Esophagus squamous epithelium (tissue), 5 donors: ENCODE measurements at regions not wholly inside any gene's neighbourhood (a gene's known extent, or its start where the extent isn't known, plus 50 kb on each side); places are given as distances from the start of the nearest gene placed in this dataset.
"Not testable (repeated sequence)": the region's sequence is repeated elsewhere in the genome, so short reads cannot be mapped to it uniquely, and the experiment has no call there.

Source experiments
- DNase-seq: peaks from one replicate; lab custom pipeline; 2025; lab: John Stamatoyannopoulos, UW
- H3K27ac ChIP-seq, 4 donors: fragments of 200-600 bp; sonication (generic); one replicate each; pipeline ENCODE4 v1.5.1; 2016 to 2019; ENCODE audit warnings: mild to moderate bottlenecking in 1 of 4
- H3K27me3 ChIP-seq, 4 donors: fragments of 200-600 bp; sonication (generic); 1 replicate in 3 of 4; 2 replicates in 1 of 4; pipeline versions ENCODE4 v1.5.1 to v1.6.0; 2017 to 2021; ENCODE audit warnings: antibody characterized with exemption in 1 of 4
- H3K36me3 ChIP-seq, 3 donors: fragments of 200-600 bp; sonication (generic); one replicate each; pipeline ENCODE4 v1.5.1; 2016 to 2019
- H3K4me1 ChIP-seq, 3 donors: fragments of 200-600 bp; sonication (generic); one replicate each; pipeline ENCODE4 v1.5.1; 2017 to 2019
- H3K4me3 ChIP-seq, 4 donors: fragments of 200-600 bp; sonication (generic); 1 replicate in 3 of 4; 2 replicates in 1 of 4; pipeline ENCODE4 v1.5.1; 2016 to 2019; ENCODE audit warnings: mild to moderate bottlenecking in 2 of 4, moderate library complexity in 1 of 4
- H3K9me3 ChIP-seq, 3 donors: fragments of 200-600 bp; sonication (generic); one replicate each; pipeline ENCODE4 v1.5.1; 2016 to 2019
- POLR2A ChIP-seq, 4 donors: fragments of 450-650 bp; IDR thresholded peaks; one replicate each; pipeline ENCODE4 v1.6.1; 2017; ENCODE audit warnings: antibody characterized with exemption in 4 of 4, mild to moderate bottlenecking in 4 of 4, moderate library complexity in 3 of 4
- WGBS, 2 donors: methylation state at CpG; one replicate each; pipeline ENCODE4 v1.1.5; 2018; 5-methylcytosine and 5-hydroxymethylcytosine counted together
- intact Hi-C: fragments of 100-400 bp; cut with DNase I; formaldehyde crosslinking; loops from one replicate; pipeline ENCODE4 v1.15.0; 2022
- TF ChIP-seq, protein P1 (sequence below), 6 experiments: fragments of 450-650 bp in 4 of 6; fragments of 200-600 bp in 2 of 6; sonication (generic) in 2 of 6; IDR thresholded peaks; one replicate each; pipeline ENCODE4 v1.5.1; 2016 to 2019; ENCODE audit warnings: antibody characterized with exemption in 6 of 6, mild to moderate bottlenecking in 4 of 6, moderate library complexity in 4 of 6
- donor health status: DM: yes; HTN: yes; CAD: no.

DNA sequence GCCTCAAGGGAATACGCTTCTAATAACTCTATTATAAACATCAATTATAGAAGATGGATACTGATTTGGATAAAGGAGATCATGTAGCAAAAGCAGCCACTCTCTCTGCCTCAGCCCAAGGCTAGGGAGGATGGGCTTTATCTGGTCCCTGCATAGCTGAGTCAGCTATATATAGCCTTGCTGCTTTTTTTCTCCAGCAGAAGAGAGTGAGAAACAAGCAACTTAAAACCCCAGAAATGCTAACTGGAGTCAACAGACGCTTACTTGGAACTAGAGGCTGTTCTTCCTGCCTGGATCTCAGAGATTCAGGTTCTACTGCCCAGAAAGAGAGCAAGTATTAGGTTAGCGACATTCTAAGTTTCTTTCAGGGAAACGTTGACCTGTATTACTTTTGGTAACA, 426.7 kb upstream of the KLHL29 start:
- intact Hi-C loops: no loop called here
- Histone ChIP-seq H3K36me3 (no peaks in the 10 kb centered on the region), H3K4me1 (no peaks in the 10 kb centered on the region), H3K4me3 (no peak overlapping the region), H3K9me3 (no peaks in the 10 kb centered on the region), H3K27ac (no peak overlapping the region), H3K27me3 (no peaks in the 10 kb centered on the region)
- 77 to 95% methylated on average over 4 of the region's 4 CpGs for WGBS, 2 donors
- no peak for DNase-seq
- TF ChIP-seq, protein P1, sequence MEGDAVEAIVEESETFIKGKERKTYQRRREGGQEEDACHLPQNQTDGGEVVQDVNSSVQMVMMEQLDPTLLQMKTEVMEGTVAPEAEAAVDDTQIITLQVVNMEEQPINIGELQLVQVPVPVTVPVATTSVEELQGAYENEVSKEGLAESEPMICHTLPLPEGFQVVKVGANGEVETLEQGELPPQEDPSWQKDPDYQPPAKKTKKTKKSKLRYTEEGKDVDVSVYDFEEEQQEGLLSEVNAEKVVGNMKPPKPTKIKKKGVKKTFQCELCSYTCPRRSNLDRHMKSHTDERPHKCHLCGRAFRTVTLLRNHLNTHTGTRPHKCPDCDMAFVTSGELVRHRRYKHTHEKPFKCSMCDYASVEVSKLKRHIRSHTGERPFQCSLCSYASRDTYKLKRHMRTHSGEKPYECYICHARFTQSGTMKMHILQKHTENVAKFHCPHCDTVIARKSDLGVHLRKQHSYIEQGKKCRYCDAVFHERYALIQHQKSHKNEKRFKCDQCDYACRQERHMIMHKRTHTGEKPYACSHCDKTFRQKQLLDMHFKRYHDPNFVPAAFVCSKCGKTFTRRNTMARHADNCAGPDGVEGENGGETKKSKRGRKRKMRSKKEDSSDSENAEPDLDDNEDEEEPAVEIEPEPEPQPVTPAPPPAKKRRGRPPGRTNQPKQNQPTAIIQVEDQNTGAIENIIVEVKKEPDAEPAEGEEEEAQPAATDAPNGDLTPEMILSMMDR (IDR thresholded peaks at IDR 0.05): no peak
- TF ChIP-seq POLR2A (IDR thresholded peaks at IDR 0.05): no peak

DNA sequence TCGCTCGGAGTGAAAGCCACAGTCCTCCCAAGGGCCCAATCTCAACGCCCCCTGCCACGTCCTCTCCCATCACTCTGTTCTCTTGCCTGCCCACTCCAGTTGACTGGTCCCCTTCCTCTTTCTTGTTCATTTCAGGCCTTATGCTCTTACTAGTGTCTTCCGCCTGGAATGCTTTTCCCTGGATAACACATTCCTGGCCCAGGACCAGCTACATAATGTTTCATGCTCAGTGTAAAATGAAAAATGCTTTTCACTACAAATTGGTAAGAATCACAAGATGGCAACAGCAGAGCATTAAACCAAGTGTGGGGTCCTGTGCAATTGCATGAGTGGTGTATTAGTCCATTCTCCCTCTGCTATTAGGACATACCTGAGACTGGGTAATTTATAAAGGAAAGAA, 417.2 kb upstream of the KLHL29 start:
- WGBS, 2 donors: 84 to 90% methylated on average over 5 of the region's 5 CpGs
- intact Hi-C loops: no loop called here
- DNase-seq: no peak
- Histone ChIP-seq H3K4me3 (no peak overlapping the region), H3K27ac (no peak overlapping the region), H3K9me3 (no peaks in the 10 kb centered on the region), H3K27me3 (no peaks in the 10 kb centered on the region), H3K36me3 (no peaks in the 10 kb centered on the region), H3K4me1 (no peaks in the 10 kb centered on the region)
- TF ChIP-seq, protein P1 (IDR thresholded peaks at IDR 0.05): no peak
- no peak for TF ChIP-seq POLR2A (IDR thresholded peaks at IDR 0.05)

DNA sequence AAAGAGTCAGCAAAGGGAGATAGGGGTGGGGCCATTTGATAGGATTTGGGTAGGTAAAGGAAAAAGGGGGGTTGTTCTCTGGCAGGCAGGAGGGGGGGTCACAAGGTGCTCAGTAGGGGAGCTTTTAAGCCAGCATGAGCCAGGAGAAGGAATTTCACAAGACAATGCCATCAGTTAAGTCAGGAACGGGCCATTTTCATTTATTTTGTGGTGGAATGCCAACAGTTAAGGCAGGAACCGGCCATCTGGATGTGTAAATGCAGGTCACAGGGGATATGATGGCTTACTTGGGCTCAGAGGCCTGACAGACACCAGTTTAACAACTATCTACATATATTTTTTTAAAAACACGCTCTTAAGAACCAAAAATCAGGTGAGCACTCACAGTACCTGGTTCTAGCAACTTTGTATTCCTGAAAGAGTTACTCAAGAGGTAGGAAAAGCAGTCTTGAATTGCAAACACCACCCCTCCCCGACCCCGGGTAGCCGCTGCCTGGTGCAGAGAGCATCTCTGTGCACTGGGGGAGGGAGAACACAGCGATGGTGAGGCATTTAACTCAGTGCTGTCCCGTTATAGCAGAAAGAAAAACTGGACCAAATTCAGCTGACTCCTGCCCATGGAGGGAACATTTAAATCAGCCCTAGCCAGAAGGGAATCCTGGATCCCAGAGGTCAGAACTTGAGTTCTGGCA, 414.5 kb upstream of the KLHL29 start:
- Histone ChIP-seq H3K36me3 (no peaks in the 10 kb centered on the region), H3K4me3 (no peak overlapping the region), H3K9me3 (no peaks in the 10 kb centered on the region), H3K27ac (no peak overlapping the region), H3K4me1 (no peaks in the 10 kb centered on the region), H3K27me3 (no peaks in the 10 kb centered on the region)
- TF ChIP-seq, protein P1 (IDR thresholded peaks at IDR 0.05): no peak
- no peak for TF ChIP-seq POLR2A (IDR thresholded peaks at IDR 0.05)
- whole genome bisulfite sequencing, 2 donors: 29 to 30% methylated on average over 8 of the region's 8 CpGs
- intact Hi-C loops: no loop called here
- DNase-seq: no peak

DNA sequence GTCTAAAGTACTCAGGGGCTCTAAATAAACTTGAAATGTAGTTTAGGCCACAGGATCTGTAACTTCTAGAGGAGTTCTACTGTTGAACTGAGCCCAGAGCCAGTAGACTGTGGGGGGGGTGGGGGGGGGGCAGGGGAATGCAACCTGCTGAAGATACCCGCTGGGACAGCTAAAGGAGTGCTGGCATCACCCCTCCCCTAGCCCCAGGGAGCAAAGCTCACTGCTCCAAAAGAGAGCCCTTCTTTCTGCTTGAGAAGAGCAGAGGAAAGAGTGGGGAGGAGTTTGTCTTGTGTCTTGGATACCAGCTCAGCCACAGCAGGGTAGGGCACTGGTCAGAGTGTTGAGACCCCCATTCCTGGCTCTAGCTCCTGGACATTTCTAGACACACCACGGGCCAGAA, 414.0 kb upstream of the KLHL29 start:
- no peaks in the 10 kb centered on the region for H3K36me3 ChIP-seq
- H3K9me3 ChIP-seq: no peaks in the 10 kb centered on the region
- TF ChIP-seq, protein P1 (IDR thresholded peaks at IDR 0.05): no peak
- TF ChIP-seq POLR2A (IDR thresholded peaks at IDR 0.05): no peak
- no CpG with 5 or more reads among the region's 2 CpGs for WGBS, 2 donors
- no peak overlapping the region for H3K4me3 ChIP-seq
- H3K4me1 ChIP-seq: no peaks in the 10 kb centered on the region
- no peak for DNase-seq
- intact Hi-C loops: no loop called here
- H3K27me3 ChIP-seq: no peaks in the 10 kb centered on the region
- H3K27ac ChIP-seq: no peak overlapping the region

DNA sequence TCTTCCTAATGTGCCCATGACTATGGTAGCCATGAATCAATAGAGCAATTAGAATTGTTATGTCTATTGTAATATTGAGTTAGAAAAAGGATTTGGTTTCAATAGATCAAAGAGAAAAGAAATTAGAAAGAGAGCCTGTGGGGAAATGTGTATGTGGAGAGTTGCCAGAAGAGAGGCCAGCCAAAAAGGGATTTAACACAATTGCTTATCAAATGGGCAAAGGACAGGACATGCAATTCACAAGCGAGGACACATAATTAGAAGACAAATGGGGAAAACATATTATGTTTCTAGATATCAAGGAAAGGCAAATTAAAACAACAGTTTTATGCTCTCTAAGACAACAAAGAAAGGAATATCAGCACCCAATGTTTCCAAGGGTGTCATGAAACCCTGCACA, 403.2 kb upstream of the KLHL29 start:
- no peak overlapping the region for H3K4me3 ChIP-seq
- no peak for DNase-seq
- no peaks in the 10 kb centered on the region for H3K27me3 ChIP-seq
- no peaks in the 10 kb centered on the region for H3K4me1 ChIP-seq
- no peaks in the 10 kb centered on the region for H3K9me3 ChIP-seq
- no peak overlapping the region for H3K27ac ChIP-seq
- 25 to 35% methylated on average over 1 of the region's 1 CpG for WGBS, 2 donors
- TF ChIP-seq, protein P1 (IDR thresholded peaks at IDR 0.05): no peak
- no peak for TF ChIP-seq POLR2A (IDR thresholded peaks at IDR 0.05)
- no peaks in the 10 kb centered on the region for H3K36me3 ChIP-seq
- intact Hi-C loops: no loop called here

DNA sequence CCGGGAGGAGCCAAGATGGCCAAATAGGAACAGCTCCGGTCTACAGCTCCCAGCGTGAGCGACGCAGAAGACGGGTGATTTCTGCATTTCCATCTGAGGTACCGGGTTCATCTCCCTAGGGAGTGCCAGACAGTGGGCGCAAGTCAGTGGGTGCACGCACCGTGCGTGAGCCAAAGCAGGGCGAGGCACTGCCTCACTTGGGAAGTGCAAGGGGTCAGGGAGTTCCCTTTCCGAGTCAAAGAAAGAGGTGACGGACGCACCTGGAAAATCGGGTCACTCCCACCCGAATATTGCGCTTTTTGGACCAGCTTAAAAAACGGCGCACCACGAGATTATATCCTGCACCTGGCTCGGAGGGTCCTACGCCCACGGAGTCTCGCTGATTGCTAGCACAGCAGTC, 400.8 kb upstream of the KLHL29 start:
- H3K27ac ChIP-seq, H3K4me1 ChIP-seq, intact Hi-C loops, DNase-seq, H3K9me3 ChIP-seq, H3K4me3 ChIP-seq, H3K36me3 ChIP-seq, H3K27me3 ChIP-seq: not testable (repeated sequence)
- WGBS, 2 donors: 94% methylated on average over 14 to 18 of the region's 25 CpGs
